SK-N-SH (cell line): ENCODE measurements at regions not wholly inside any gene's neighbourhood (a gene's known extent, or its start where the extent isn't known, plus 50 kb on each side); places are given as distances from the start of the nearest gene placed in this dataset.

ENCODE experiments used
- CHD2 ChIP-seq: fragments of 150-350 bp; IDR thresholded peaks from 2 replicates; pipeline ENCODE4 v1.6.1; 2018; ENCODE audit warnings: low read length; ENCODE audit not compliant: partially characterized antibody
- EZH2phosphoT487 ChIP-seq: fragments of 200-600 bp; sonication (generic); IDR thresholded peaks from 2 replicates; pipeline ENCODE4 v1.6.1; 2017; ENCODE audit warnings: low read depth, mixed run types, mild to moderate bottlenecking, antibody characterized with exemption, moderate library complexity, borderline replicate concordance
- GABPA ChIP-seq: IDR thresholded peaks from 2 replicates; pipeline ENCODE4 v1.4.0; 2012; ENCODE audit warnings: low read depth, mild to moderate bottlenecking
- GATA2 ChIP-seq: sonication (generic); formaldehyde crosslinking; IDR thresholded peaks from 2 replicates; pipeline ENCODE4 v1.5.0; 2020; ENCODE audit warnings: mild to moderate bottlenecking, missing genetic modification reagents
- MAX ChIP-seq: IDR thresholded peaks from 2 replicates; pipeline ENCODE4 v1.4.0; 2012; ENCODE audit warnings: low read depth
- POLR2AphosphoS5 ChIP-seq: IDR thresholded peaks from 2 replicates; pipeline ENCODE4 v1.6.1; 2012; ENCODE audit warnings: low read depth, low read length
- RXRA ChIP-seq: IDR thresholded peaks from 2 replicates; pipeline ENCODE4 v1.4.0; 2012; ENCODE audit warnings: low read depth, mild to moderate bottlenecking, borderline replicate concordance
- ZBTB33 ChIP-seq: IDR thresholded peaks from 2 replicates; pipeline ENCODE4 v1.4.0; 2012; ENCODE audit warnings: low read depth, borderline replicate concordance
- TF ChIP-seq, protein P1 (sequence below): IDR thresholded peaks from 2 replicates; pipeline ENCODE4 v1.6.1; 2012; ENCODE audit warnings: mild to moderate bottlenecking, low read depth, low read length, moderate library complexity
- TF ChIP-seq, protein P2 (sequence below): fragments of 200-600 bp; sonication (generic); IDR thresholded peaks from 2 replicates; pipeline ENCODE4 v1.6.1; 2017; ENCODE audit warnings: antibody characterized with exemption, mild to moderate bottlenecking, moderate library complexity

DNA sequence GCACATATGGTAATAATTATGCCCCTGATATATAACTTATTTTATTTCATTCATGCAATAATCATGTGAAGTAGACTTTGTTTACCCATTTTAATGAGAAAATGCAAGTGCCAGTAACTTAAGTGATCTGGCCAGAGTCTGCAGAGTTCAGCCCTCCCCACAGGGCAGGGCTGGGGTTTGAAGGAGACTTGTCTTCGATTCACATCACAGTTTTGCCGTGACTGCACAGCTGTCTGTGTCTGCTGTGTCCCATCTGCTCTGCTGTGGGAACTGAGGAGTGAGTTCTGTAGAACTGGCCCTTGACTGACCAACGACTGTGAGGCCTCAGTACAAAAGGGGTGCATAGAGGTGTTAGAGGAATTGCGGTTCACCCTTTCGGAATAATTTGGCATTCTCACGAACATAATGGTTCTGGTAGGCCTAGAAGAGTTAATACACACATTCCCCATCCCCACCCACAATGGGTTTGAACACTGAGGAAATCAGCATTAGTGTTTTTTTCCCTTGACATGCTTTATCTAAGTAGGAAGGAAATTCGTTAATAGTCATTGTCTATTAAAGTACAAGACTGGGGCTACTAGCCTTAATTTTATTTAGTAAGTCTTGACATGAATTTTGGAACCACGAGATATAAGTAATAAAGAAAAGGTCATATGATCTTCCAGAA lies 113.6 kb upstream of the MON1B start:
- TF ChIP-seq, protein P1, sequence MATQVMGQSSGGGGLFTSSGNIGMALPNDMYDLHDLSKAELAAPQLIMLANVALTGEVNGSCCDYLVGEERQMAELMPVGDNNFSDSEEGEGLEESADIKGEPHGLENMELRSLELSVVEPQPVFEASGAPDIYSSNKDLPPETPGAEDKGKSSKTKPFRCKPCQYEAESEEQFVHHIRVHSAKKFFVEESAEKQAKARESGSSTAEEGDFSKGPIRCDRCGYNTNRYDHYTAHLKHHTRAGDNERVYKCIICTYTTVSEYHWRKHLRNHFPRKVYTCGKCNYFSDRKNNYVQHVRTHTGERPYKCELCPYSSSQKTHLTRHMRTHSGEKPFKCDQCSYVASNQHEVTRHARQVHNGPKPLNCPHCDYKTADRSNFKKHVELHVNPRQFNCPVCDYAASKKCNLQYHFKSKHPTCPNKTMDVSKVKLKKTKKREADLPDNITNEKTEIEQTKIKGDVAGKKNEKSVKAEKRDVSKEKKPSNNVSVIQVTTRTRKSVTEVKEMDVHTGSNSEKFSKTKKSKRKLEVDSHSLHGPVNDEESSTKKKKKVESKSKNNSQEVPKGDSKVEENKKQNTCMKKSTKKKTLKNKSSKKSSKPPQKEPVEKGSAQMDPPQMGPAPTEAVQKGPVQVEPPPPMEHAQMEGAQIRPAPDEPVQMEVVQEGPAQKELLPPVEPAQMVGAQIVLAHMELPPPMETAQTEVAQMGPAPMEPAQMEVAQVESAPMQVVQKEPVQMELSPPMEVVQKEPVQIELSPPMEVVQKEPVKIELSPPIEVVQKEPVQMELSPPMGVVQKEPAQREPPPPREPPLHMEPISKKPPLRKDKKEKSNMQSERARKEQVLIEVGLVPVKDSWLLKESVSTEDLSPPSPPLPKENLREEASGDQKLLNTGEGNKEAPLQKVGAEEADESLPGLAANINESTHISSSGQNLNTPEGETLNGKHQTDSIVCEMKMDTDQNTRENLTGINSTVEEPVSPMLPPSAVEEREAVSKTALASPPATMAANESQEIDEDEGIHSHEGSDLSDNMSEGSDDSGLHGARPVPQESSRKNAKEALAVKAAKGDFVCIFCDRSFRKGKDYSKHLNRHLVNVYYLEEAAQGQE: no peak
- TF ChIP-seq, protein P2, sequence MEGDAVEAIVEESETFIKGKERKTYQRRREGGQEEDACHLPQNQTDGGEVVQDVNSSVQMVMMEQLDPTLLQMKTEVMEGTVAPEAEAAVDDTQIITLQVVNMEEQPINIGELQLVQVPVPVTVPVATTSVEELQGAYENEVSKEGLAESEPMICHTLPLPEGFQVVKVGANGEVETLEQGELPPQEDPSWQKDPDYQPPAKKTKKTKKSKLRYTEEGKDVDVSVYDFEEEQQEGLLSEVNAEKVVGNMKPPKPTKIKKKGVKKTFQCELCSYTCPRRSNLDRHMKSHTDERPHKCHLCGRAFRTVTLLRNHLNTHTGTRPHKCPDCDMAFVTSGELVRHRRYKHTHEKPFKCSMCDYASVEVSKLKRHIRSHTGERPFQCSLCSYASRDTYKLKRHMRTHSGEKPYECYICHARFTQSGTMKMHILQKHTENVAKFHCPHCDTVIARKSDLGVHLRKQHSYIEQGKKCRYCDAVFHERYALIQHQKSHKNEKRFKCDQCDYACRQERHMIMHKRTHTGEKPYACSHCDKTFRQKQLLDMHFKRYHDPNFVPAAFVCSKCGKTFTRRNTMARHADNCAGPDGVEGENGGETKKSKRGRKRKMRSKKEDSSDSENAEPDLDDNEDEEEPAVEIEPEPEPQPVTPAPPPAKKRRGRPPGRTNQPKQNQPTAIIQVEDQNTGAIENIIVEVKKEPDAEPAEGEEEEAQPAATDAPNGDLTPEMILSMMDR: no peak
- TF ChIP-seq GABPA: no peak
- TF ChIP-seq MAX: no peak
- no peak for TF ChIP-seq GATA2
- TF ChIP-seq ZBTB33: no peak
- no peak for TF ChIP-seq POLR2AphosphoS5
- no peak for TF ChIP-seq EZH2phosphoT487
- no peak for TF ChIP-seq CHD2
- TF ChIP-seq RXRA: no peak
